Activated CD4-positive, CD25-positive, alpha-beta regulatory T cell treated with anti-CD3 and anti-CD28 coated beads, Interleukin-2, amount 50 U/mL, for 72 hours (primary cell): ENCODE measurements at regions not wholly inside any gene's neighbourhood (a gene's known extent, or its start where the extent isn't known, plus 50 kb on each side); places are given as distances from the start of the nearest gene placed in this dataset.

Experiments
- DNase-seq: peaks from one replicate; pipeline ENCODE4 v3.0.0; 2021

- no peak for DNase-seq
Measured at GRCh38 chr22:27406389-27406861, 395.1 kb downstream of the MN1 start.

GRCh38 chr22:27407369-27407985 is 394.1 kb downstream of the MN1 start:
- DNase-seq = no peak

DNA sequence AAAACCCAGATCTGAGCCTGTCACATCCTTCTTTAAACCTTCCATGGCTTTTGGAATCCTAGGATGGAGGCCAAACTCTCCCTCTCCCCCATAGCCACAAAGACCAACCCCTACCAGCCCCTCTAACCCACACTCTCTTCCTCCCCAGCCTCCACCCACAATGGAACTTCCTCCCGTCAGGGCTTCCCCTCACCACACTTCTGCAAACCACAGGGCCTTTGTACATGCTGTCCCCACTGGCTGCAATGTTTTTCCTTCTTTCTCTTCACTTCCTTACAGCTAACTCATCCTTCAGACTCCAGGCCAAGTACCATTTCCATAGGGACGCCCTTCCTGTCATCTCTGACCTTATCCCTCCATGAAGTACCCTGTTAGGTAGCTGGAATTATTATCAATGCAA is 393.5 kb downstream of the MN1 start:
- DNase-seq = no peak

GRCh38 chr22:27409299-27409698 is 392.3 kb downstream of the MN1 start:
- DNase-seq = no peak

GRCh38 chr22:27412866-27413445 is 388.6 kb downstream of the MN1 start:
- no peak for DNase-seq

- no peak for DNase-seq
Measured at GRCh38 chr22:27413702-27414101, 387.9 kb downstream of the MN1 start.

- DNase-seq = no peak
Measured at GRCh38 chr22:27416511-27417420, 384.8 kb downstream of the MN1 start.

- no peak for DNase-seq
Measured at GRCh38 chr22:27417421-27417814, 384.1 kb downstream of the MN1 start.

GRCh38 chr22:27418261-27418660 is 383.3 kb downstream of the MN1 start:
- no peak for DNase-seq

DNA sequence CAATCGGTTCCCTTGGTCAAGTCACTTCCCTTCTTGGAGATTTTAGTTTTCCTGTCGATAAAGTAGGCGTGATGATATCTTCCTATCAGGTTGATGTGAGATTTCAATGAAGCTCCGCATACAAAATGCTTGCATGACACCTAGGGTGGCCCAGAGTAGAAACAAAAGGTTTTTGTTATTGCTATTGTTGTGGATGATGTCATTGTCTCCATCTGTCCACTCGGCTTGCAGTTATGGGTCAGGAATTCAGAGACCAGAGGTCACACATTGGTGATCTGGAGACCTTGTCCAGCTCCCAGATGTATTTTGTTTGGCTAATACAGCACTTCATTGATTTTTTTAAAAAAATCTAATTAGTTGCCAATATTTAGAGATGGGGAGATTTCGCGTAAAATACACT is 382.1 kb downstream of the MN1 start:
- no peak for DNase-seq

- DNase-seq = no peak
Measured at GRCh38 chr22:27420195-27420816, 381.2 kb downstream of the MN1 start.

GRCh38 chr22:27420817-27421361 is 380.7 kb downstream of the MN1 start:
- no peak for DNase-seq

DNA sequence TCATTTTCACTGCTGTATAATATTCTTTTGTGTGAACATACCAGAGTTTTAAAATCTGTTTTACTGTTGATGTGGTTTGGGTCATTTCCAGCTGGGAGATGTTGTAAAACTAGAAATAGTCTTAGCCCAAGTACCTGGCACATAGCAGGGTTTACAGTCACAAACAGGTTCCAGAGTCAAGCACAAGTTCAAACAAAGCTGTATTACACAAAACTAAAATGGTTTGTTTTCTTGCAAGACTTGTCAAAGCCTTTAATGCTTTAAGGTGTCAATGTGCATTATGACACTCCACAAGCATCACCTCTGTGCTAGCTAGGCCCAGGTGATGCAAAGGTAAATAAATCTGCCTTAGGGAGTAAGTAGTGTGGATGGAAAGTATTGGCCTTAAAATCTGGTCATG is 379.1 kb downstream of the MN1 start:
- no peak for DNase-seq

GRCh38 chr22:27424319-27424718 is 377.2 kb downstream of the MN1 start:
- DNase-seq = no peak

GRCh38 chr22:27429476-27429875 is 372.1 kb downstream of the MN1 start:
- no peak for DNase-seq

GRCh38 chr22:27431081-27431480 is 370.5 kb downstream of the MN1 start:
- DNase-seq = no peak

DNA sequence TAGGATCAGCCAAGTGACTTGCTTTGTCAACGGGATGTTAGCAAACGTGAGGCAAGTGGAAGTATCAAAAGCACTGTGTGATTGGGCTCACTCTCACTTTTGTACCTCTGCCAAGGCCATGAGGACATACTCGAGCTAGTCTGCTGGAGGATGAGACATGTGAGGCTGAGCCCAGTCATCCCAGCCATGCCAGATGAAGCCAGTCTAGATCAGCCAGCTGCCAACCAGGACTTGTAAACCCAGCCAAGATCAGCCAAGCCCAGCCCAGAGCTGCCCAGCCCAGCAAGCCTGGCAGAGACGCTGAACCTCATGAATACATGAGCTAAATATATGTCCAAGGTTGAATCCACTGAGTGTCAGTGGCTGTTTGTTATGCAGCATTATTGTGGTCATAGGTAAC is 369.7 kb downstream of the MN1 start:
- DNase-seq = no peak

GRCh38 chr22:27433099-27433498 is 368.5 kb downstream of the MN1 start:
- no peak for DNase-seq

DNA sequence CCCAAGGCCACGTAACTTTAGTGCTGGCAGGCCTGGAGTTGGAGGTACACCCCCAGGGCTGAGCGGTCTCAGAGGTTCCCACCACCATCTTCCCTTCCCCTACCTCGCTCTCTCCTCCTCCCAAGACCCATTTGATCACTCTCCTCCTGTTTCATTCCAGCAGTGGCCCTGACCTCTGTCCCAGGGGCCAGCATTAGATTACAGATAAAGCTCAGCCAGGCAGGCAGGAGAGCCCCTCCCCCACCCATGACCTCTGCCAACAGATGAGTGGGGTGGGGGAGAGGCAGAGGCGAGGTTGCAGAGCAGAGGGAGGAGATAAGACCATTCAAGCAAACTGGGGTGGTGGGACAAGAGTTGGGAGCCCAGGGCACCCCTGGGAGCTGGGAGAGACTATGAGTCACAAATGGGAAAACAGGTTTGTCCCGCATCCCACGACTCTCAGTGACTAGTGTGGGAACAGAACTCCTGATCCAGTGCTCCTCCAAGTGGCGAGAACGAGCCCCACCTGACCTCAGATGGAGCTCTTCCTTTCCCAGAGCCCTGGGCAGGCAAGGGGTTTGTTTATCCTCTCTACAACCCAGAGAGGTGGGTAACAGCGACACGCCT is 367.9 kb downstream of the MN1 start:
- DNase-seq = no peak

GRCh38 chr22:27434898-27435297 is 366.7 kb downstream of the MN1 start:
- DNase-seq = no peak

DNA sequence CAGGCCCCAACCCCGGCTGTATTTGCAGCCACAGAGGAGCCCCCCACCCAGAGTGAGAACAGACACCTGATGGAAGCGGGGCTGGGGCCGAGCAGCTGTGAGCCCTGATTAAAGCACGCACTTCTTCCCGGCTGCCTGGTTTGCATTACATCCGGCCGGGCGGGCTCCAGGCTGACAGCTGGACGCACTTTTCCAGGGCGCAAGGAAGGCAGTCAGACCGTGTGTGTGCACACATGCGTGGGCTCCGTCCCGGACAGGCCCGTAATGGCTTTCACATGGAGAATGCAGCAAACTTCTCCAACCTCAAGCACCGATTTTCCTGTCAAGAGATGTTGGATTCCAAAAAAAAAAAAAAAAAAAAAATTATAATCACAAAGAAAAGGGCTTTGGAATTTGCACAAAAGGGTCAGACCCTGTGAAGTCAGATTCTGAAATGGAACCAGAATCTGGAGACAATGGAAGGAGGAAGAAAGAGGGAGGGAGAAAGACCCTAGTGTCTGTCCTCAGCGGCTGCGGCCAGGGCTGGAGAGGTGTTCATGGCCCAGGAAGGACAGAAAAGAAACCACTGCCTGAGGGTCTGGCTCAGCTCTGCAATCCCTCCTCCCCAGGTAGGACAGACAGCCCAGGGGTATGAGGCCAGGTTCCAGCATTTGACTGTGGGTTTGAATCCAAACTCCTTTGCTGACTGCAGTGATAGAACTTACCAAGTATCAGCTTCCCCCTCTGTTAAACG is 365.5 kb downstream of the MN1 start:
- DNase-seq = no peak

DNA sequence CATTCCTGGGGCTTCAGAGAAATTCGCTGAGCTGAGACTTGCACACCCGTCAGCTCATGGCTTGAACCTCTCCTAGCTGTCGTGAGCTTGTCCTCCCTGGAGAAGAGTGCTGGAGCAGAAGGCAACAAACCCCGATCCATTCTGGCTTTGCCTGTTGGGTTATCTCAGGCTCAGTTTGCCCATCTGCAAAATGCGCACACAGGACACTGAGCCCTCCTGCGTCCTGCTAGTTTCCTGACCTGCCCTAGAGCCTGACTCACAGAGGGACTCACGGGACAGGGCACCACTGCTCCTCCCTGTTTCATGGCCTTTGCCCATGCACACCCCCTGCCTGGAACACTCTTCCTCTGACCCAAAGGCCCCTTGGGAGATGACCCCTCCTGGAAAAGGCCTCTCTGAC is 365.0 kb downstream of the MN1 start:
- DNase-seq = no peak
